OCI-M2 (cell line): ENCODE measurements at regions not wholly inside any gene's neighbourhood (a gene's known extent, or its start where the extent isn't known, plus 50 kb on each side); places are given as distances from the start of the nearest gene placed in this dataset.
"Not testable (repeated sequence)": the region's sequence is repeated elsewhere in the genome, so short reads cannot be mapped to it uniquely, and the experiment has no call there.

Experiments used
- DNase-seq: peaks from one replicate; lab custom pipeline; 2025; ENCODE audit not compliant: unreplicated experiment; lab: John Stamatoyannopoulos, UW

GRCh38 chrX:35392232-35392631 lies 405.9 kb upstream of the MAGEB16 start:
- DNase-seq: no peak

GRCh38 chrX:35406386-35406785 lies 391.8 kb upstream of the MAGEB16 start:
- no peak for DNase-seq

GRCh38 chrX:35416782-35417181 lies 381.4 kb upstream of the MAGEB16 start:
- no peak for DNase-seq

GRCh38 chrX:35432056-35432455 lies 366.1 kb upstream of the MAGEB16 start:
- no peak for DNase-seq

- DNase-seq: peak; percentile 10
Observed at GRCh38 chrX:35439034-35439660, 359.0 kb upstream of the MAGEB16 start.

GRCh38 chrX:35439692-35440091 lies 358.4 kb upstream of the MAGEB16 start:
- no peak for DNase-seq

- DNase-seq: no peak
Observed at GRCh38 chrX:35442421-35442820, 355.7 kb upstream of the MAGEB16 start.

- not testable (repeated sequence) for DNase-seq
Observed at GRCh38 chrX:35443091-35443582, 355.0 kb upstream of the MAGEB16 start.

GRCh38 chrX:35444671-35445355 lies 353.3 kb upstream of the MAGEB16 start:
- no peak for DNase-seq

- no peak for DNase-seq
Observed at GRCh38 chrX:35445912-35446311, 352.2 kb upstream of the MAGEB16 start.

GRCh38 chrX:35456891-35457290 lies 341.3 kb upstream of the MAGEB16 start:
- no peak for DNase-seq

- no peak for DNase-seq
Observed at GRCh38 chrX:35458142-35458541, 340.0 kb upstream of the MAGEB16 start.

- DNase-seq: no peak
Observed at GRCh38 chrX:35461164-35461563, 337.0 kb upstream of the MAGEB16 start.

GRCh38 chrX:35496671-35497070 lies 301.5 kb upstream of the MAGEB16 start:
- DNase-seq: not testable (repeated sequence)

- DNase-seq: not testable (repeated sequence)
Observed at GRCh38 chrX:35497453-35497852, 300.7 kb upstream of the MAGEB16 start.

GRCh38 chrX:35499071-35499862 lies 298.9 kb upstream of the MAGEB16 start:
- no peak for DNase-seq

GRCh38 chrX:35507701-35508100 lies 290.4 kb upstream of the MAGEB16 start:
- no peak for DNase-seq

- not testable (repeated sequence) for DNase-seq
Observed at GRCh38 chrX:35548003-35548402, 250.1 kb upstream of the MAGEB16 start.

GRCh38 chrX:35557916-35558315 lies 240.2 kb upstream of the MAGEB16 start:
- DNase-seq: no peak

- DNase-seq: no peak
Observed at GRCh38 chrX:35561985-35562384, 236.2 kb upstream of the MAGEB16 start.

- DNase-seq: no peak
Observed at GRCh38 chrX:35562395-35562794, 235.7 kb upstream of the MAGEB16 start.

- DNase-seq: no peak
Observed at GRCh38 chrX:35590210-35590609, 207.9 kb upstream of the MAGEB16 start.
